Liver (tissue), 8 donors: ENCODE measurements at regions not wholly inside any gene's neighbourhood (a gene's known extent, or its start where the extent isn't known, plus 50 kb on each side); places are given as distances from the start of the nearest gene placed in this dataset.

ENCODE experiments used
- DNase-seq: peaks from one replicate; pipeline ENCODE4 v3.0.0-alpha.2; 2017; ENCODE audit warnings: low spot score
- H3K27ac ChIP-seq, 2 donors: one replicate each; pipeline ENCODE4 v1.7.0; 2013; ENCODE audit warnings: inconsistent platforms in 2 of 2, low read length in 2 of 2, control low read depth in 1 of 2, low read depth in 1 of 2, mild to moderate bottlenecking in 1 of 2
- H3K27me3 ChIP-seq, 4 donors: one replicate each; pipeline versions ENCODE4 v1.6.1 to v1.7.0; 2013; ENCODE audit warnings: low read length in 3 of 4, inconsistent platforms in 1 of 4, mild to moderate bottlenecking in 1 of 4, moderate library complexity in 1 of 4; ENCODE audit not compliant: control insufficient read depth in 4 of 4, insufficient read depth in 4 of 4
- H3K36me3 ChIP-seq, 4 donors: one replicate each; pipeline versions ENCODE4 v1.6.1 to v1.7.0; 2013; ENCODE audit warnings: low read length in 3 of 4, mild to moderate bottlenecking in 3 of 4, low read depth in 1 of 4, moderate library complexity in 1 of 4; ENCODE audit not compliant: control insufficient read depth in 4 of 4, insufficient read depth in 3 of 4
- H3K4me1 ChIP-seq, 4 donors: one replicate each; pipeline versions ENCODE4 v1.6.1 to v1.7.0; 2013; ENCODE audit warnings: low read length in 3 of 4, mild to moderate bottlenecking in 3 of 4, moderate library complexity in 1 of 4; ENCODE audit not compliant: control insufficient read depth in 4 of 4, insufficient read depth in 4 of 4
- H3K4me3 ChIP-seq, 3 donors: one replicate each; pipeline versions ENCODE4 v1.6.1 to v1.7.0; 2013; ENCODE audit warnings: low read length in 3 of 3, control low read depth in 1 of 3, low read depth in 1 of 3, mild to moderate bottlenecking in 1 of 3
- H3K9ac ChIP-seq, 2 donors: one replicate each; pipeline ENCODE4 v1.7.0; 2013; ENCODE audit warnings: low read length in 2 of 2, mild to moderate bottlenecking in 2 of 2, moderate library complexity in 2 of 2, control low read depth in 1 of 2, low read depth in 1 of 2
- H3K9me3 ChIP-seq, 4 donors: one replicate each; pipeline versions ENCODE4 v1.6.1 to v1.7.0; 2013; ENCODE audit warnings: low read length in 3 of 4; ENCODE audit not compliant: control insufficient read depth in 4 of 4
- CTCF ChIP-seq: fragments of 150-350 bp; IDR thresholded peaks from 2 replicates; pipeline ENCODE4 v1.5.1; 2017; ENCODE audit warnings: improper control_type of control experiment, low read depth, low read length; ENCODE audit not compliant: missing input control
- HNF4G ChIP-seq: IDR thresholded peaks from 2 replicates; pipeline ENCODE4 v1.6.1; 2016; ENCODE audit warnings: antibody characterized with exemption
- NR2F2 ChIP-seq: IDR thresholded peaks from 2 replicates; pipeline ENCODE4 v1.6.1; 2016; ENCODE audit warnings: antibody characterized with exemption
- REST ChIP-seq: IDR thresholded peaks from 2 replicates; pipeline ENCODE4 v1.6.1; 2016; ENCODE audit warnings: antibody characterized with exemption, mild to moderate bottlenecking
- RXRA ChIP-seq, 2 donors: IDR thresholded peaks; 2 replicates each; pipeline ENCODE4 v1.6.1; 2017 to 2018; ENCODE audit warnings: antibody characterized with exemption in 2 of 2, mild to moderate bottlenecking in 1 of 2
- SP1 ChIP-seq: IDR thresholded peaks from 2 replicates; pipeline ENCODE4 v1.6.1; 2018; ENCODE audit warnings: antibody characterized with exemption, mild to moderate bottlenecking
- TAF1 ChIP-seq: conservative IDR thresholded peaks from 2 replicates; pipeline ENCODE4 v1.6.1; 2016; ENCODE audit warnings: antibody characterized with exemption, mild to moderate bottlenecking
- YY1 ChIP-seq: IDR thresholded peaks from 2 replicates; pipeline ENCODE4 v1.6.1; 2016; ENCODE audit warnings: antibody characterized with exemption, mild to moderate bottlenecking
- WGBS: extraction: QIAGEN DNeasy Blood & Tissue Kit; methylation state at CpG from one replicate; pipeline ENCODE4 v1.1.7; 2013; 5-methylcytosine and 5-hydroxymethylcytosine counted together
- TF ChIP-seq, protein P1 (sequence below): IDR thresholded peaks from 2 replicates; pipeline ENCODE4 v1.6.1; 2016; ENCODE audit warnings: antibody characterized with exemption
- donor health status: healthy.
- donor health status: healthy.
- donor health status: healthy.
- donor health status: healthy.
- donor health status: healthy.

DNA sequence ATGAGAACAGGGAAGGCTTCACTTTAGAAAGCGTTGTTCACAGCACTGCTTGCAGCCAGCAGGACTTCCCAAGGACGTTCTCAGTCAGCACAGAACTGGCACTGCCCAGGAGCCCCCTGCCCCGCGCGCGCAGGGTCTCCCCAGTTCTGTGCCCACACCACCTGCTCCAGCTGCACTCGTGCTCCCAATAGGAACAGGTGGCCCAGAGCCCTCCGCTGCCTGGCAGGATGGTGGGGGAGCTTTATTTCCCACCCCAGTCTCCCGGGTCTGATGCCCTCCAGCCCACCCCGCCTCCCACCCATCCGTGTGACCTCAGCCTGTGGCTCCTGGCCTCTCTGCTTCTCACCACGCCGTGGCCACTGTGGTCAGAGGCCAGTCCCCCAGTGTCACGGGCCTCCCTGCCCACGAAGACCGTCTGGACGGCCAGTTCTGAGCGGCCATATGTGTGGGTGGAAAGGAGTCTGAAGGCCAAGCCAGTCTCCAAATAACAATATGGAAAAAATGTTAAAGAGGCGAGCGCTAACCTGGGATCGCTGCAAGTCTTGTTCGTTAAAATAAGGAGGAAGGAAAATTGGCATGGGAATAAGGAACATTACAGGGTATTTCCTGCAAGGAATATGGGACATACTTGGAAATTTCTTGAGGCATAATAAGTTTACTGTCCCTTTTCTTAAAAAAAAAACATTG lies 54.6 kb upstream of the PCSK6 start (continued):
- no peak for TF ChIP-seq SP1

DNA sequence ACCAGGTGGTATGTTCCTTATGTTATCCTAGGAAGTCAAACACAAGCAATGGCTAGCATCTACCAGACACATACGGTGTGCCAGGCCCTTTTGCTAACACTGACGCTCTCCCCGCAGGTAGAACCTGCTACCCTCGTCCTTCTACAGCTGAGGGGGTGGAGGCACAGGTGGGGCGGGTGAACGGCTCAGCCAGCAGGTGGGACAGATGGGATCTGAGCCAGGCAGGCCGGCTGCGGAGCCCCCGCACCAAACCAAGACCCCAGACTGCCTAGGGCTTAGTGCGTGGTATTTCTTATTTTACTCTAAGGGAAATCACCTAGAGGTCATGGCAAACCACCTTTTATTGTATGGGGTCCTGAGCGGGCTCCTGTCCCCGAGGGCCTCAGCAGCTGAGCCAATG lies 53.9 kb upstream of the PCSK6 start:
- no peak overlapping the region for H3K27ac ChIP-seq
- H3K36me3 ChIP-seq: no peaks in the 10 kb centered on the region
- no peak for DNase-seq
- H3K27me3 ChIP-seq: no peaks in the 10 kb centered on the region
- TF ChIP-seq, protein P1, sequence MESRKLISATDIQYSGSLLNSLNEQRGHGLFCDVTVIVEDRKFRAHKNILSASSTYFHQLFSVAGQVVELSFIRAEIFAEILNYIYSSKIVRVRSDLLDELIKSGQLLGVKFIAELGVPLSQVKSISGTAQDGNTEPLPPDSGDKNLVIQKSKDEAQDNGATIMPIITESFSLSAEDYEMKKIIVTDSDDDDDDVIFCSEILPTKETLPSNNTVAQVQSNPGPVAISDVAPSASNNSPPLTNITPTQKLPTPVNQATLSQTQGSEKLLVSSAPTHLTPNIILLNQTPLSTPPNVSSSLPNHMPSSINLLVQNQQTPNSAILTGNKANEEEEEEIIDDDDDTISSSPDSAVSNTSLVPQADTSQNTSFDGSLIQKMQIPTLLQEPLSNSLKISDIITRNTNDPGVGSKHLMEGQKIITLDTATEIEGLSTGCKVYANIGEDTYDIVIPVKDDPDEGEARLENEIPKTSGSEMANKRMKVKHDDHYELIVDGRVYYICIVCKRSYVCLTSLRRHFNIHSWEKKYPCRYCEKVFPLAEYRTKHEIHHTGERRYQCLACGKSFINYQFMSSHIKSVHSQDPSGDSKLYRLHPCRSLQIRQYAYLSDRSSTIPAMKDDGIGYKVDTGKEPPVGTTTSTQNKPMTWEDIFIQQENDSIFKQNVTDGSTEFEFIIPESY: no peak
- TF ChIP-seq YY1 (no peak), REST (no peak), HNF4G (no peak)
- no peak overlapping the region for H3K4me3 ChIP-seq
- peaks cover 0 to 3% (median 1%) of the 10 kb centered on the region in 4 donors for H3K9me3 ChIP-seq
- no peak overlapping the region for H3K9ac ChIP-seq
- peaks cover 0 to 18% (median 6%) of the 10 kb centered on the region in 4 donors for H3K4me1 ChIP-seq
- WGBS: 94% methylated on average over 12 of the region's 12 CpGs

- no peaks in the 10 kb centered on the region for H3K27me3 ChIP-seq
- DNase-seq: no peak
- H3K4me1 ChIP-seq: peaks cover 0 to 18% (median 6%) of the 10 kb centered on the region in 4 donors
- no peaks in the 10 kb centered on the region for H3K36me3 ChIP-seq
- no peak overlapping the region for H3K4me3 ChIP-seq
- peaks cover 0 to 3% (median 1%) of the 10 kb centered on the region in 4 donors for H3K9me3 ChIP-seq
- H3K27ac ChIP-seq: no peak overlapping the region
- no peak for TF ChIP-seq NR2F2
- TF ChIP-seq TAF1: no peak
- TF ChIP-seq CTCF: no peak
- no peak for TF ChIP-seq RXRA (IDR thresholded peaks at IDR 0.05)
- H3K9ac ChIP-seq: no peak overlapping the region
- 95% methylated on average over 7 of the region's 7 CpGs for WGBS
Observed at GRCh38 chr15:101543026-101543390, 53.5 kb upstream of the PCSK6 start.
